HG03064 (cell line): ENCODE measurements at regions not wholly inside any gene's neighbourhood (a gene's known extent, or its start where the extent isn't known, plus 50 kb on each side); places are given as distances from the start of the nearest gene placed in this dataset.
"Not testable (repeated sequence)": the region's sequence is repeated elsewhere in the genome, so short reads cannot be mapped to it uniquely, and the experiment has no call there.

ENCODE experiments used
- ATAC-seq: cut with Tn5 transposase; IDR thresholded peaks from one replicate; pipeline ENCODE4 v1.9.1; 2021; ENCODE audit warnings: low read depth; ENCODE audit not compliant: unreplicated experiment

- no peak for ATAC-seq
These were observed 1126.4 kb downstream of the TBC1D22A start for GRCh38 chr22:47888817-47889216.

GRCh38 chr22:47884775-47885174 is 1122.3 kb downstream of the TBC1D22A start:
- ATAC-seq = no peak

DNA sequence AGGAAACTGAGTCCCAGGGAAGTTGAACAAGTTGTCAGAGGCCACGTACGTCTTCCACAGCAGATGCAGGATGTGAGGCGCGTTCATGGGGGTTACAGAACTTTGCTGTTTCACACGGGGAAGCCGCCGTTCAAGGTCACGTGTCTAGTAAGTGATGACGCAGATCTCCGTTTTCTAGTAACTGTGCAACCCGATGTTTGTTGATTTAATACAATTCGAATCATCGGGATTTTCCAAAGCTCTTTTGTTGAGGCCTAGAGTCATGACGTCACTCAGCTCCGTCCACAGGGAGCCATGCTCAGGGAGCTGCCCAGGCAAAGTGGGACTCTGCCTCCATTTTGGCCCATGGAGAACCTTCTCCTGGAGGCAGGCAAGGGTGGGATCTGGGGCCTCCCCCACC is 1121.8 kb downstream of the TBC1D22A start:
- ATAC-seq = no peak

DNA sequence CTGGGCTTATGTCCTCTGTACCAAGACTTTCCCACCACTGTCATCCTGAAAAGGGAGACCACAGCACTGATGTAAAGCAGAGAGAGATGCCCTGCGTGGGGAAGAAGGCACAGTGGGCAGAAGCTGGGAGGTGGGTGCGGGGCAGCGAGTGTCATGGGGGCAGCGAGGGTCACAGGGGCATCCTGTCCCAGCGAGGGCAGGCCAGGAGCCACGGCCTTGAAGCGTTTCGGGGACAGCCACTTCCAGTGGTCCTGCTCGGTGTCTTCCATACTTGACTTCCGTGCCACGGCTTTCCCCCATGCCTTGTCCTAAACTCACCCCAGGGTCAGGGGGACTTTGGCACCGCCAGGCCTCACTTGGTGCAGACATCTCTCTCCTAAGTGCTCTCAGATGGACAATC is 1121.3 kb downstream of the TBC1D22A start:
- no peak for ATAC-seq

DNA sequence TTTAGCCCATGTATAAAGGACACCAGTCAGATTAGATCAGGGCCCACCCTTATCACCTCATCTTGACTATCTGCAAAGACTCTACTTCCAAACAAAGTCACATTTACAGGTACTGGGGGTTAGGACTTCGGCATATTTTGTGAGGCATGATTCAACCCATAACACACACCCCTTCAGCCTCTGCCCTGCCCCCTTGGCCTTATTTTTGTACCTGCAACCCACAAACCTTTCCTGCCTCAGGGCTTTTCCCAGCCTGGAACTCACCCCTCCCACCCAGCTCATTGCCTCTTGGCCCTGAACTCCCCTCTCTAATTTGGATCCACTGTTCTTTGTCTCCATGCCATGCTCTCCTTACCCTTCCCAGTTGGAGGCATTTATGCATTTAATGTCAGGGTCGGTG is 1116.9 kb downstream of the TBC1D22A start:
- no peak for ATAC-seq

GRCh38 chr22:47878460-47878859 is 1116.0 kb downstream of the TBC1D22A start:
- ATAC-seq = no peak

DNA sequence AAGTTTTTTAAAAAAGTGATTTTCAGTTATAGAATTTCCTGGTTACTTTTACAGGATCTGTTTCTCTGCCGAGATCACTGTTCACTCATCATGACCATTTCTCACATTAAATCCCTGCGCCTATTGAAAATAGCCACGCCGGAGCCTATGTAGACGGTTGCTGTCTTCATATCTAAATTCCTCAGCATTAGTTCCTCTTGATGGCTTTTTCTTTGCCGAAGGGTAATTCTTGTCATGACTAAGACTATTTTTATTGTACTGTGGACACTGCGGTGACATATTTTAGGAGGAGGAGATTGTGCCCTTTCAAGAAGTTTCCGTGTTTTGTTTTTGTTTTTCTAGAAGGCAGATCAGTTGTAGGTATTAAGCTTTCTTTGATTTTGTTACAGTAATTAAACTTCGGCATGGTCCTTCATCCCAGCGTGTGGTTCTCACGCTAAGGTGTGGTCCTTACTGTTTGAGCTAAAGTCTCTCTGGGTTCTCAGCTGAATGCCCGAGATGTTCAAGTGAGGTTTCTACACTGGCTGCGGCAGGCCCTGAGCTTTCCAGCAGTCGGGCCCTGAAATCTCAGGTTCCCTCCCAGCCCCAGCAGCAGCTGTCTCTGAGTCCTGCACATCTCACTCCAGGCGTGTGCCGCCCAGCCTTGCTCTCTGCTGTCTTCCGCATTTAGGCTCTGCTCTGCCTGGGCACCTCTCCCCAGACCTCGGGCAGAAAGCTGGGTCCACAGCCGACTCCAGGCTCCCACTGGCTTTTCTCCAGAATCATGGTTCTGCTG is 1110.5 kb downstream of the TBC1D22A start:
- no peak for ATAC-seq

DNA sequence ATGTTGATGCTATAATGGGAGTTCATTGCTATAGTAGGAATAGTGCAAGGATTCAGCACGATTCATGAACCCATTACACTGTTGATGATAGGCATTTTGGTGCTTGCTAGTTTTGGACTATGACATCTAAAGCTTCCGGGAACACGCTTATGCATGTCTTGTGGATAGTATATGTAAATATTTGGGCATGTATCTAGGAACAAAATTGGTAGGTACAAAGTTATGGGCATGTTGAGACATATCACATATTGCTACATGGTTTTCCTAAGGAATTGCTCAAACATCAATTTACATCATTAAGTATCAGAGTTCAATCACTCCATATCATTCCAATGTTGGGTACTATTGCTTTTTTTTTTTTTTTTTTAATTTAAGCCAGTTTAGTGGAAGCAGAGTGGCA is 1103.2 kb downstream of the TBC1D22A start:
- ATAC-seq = no peak

GRCh38 chr22:47862394-47862793 is 1099.9 kb downstream of the TBC1D22A start:
- ATAC-seq = no peak

DNA sequence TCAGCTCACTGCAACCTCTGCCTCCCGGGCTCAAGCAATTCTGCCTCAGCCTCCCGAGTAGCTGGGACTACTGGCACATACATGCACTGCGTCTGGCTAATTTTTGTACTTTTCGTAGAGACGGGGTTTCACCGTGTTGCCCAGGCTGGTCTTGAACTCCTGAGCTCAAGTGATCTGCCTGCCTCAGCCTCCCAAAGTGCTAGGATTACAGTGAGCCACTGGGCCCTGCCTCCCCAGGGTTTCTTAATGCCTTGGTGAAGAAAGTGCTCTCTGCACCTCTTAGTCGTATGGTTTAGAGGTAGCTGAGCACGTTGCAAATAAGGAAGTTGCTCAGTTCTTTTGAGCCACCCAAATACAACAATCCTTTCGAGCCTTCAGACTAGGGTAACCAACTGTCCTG is 1098.5 kb downstream of the TBC1D22A start:
- ATAC-seq = not testable (repeated sequence)

DNA sequence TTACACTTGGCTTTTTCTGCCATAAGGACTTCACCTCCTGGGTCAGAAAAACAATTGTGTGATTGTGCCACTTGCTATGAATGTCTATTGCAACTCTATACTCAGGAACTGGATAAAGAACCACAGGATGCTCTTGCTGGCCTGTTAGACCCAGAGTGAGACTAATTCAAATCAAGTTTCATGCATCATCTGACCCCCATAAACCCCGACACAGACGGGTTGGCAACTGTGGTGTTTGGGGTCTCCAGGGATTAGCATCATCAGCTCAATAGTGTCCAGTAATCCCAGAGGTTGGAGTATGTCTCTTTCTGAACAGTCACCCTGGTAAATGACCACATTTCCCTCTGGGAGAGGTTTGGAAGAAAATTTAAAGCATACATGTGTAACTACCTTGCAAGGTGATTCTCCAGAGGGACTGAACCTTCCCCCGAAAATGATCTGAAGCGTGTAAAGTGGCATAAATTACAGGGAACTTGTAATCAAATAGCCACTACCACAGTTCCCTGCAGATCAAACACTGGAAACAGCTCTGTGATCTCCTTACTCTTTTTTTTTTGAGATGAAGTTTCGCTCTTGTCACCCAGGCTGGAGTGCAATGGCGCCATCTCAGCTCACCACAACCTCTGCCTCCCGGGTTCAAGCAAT is 1097.6 kb downstream of the TBC1D22A start:
- no peak for ATAC-seq

DNA sequence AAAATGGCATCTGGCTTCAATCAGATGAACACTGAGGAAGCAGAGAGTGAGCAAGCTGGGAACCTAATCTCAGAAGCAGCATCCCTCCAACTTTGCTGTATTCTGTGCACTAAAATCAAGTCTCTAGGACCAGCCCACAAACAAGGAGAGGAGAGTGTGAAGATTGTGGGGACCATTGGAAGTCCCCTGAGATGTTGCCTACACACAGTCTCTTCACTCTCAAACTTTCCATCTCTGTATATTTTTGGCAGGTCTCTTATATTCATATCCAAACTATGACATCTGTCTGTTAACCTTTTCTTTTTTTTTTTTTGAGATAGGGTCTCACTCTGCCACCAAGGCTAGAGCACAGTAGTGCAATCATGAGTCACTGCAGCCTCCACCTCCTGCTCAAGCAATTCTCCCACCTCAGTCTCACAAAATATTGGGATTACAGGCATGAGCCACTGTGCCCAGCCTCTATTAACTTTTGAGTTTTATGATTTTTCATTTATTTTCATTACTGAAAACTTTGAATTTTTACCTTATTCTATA is 1096.4 kb downstream of the TBC1D22A start:
- no peak for ATAC-seq

GRCh38 chr22:47854680-47855079 is 1092.2 kb downstream of the TBC1D22A start:
- no peak for ATAC-seq

DNA sequence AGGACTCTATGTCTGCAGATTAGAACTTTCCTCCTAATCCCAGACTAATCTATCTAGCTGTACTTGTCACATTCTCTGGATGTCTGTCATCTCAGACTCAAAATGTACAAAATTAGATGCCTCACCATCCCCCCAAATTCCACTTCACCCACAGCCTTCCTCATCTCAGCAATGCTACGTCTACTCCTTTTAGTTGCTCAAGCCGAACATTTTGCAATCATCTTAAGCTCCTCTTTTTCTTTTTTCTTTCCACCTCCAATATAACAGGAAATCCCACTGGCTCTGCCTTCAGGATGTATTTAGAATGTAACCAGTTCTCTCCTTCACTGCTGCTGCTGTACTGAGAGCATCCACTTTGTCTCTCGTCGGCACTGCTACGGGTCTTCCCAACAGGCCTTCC is 1091.8 kb downstream of the TBC1D22A start:
- ATAC-seq = no peak

- no peak for ATAC-seq
These were observed 1091.3 kb downstream of the TBC1D22A start for GRCh38 chr22:47853750-47854149.

DNA sequence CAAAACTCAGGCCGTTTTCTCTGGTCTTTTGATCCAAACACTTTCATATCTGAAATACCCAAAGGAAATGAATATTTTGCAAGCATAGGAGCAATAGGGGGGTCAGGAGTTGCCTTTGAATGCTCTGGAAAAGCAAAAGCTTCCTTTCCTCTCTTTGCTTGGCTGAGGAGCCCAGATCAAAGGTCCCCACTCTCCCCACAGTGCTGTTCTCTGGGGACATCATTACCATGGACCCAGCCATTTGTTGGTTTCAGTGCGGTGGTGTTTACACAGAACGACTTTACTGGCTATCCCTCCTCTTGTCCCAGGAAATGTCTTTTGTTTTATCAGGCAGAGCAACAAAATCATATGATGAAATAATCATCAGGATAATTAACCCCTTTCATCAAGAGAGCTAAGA is 1089.1 kb downstream of the TBC1D22A start:
- no peak for ATAC-seq

- ATAC-seq = no peak
These were observed 1088.2 kb downstream of the TBC1D22A start for GRCh38 chr22:47850644-47851151.

DNA sequence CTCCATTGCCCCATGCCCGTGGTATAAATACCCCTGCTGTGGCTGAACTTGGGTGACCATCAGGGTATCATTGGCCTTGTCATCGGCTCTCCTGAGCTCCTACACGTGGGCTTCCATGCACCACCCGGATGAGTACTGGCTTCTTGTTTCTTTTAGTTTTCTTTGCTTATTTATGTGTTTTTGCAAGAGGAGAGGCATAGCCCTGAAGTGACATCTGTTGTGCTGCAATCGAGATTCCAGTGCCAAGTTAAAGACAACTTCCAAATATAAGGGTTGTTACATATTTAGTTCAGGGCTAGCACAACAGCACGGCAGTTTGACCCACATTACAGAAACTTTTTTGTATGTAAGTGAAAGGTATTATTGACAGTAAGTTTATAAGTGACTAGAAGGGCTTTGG is 1087.1 kb downstream of the TBC1D22A start:
- ATAC-seq = no peak

GRCh38 chr22:47848184-47848920 is 1085.9 kb downstream of the TBC1D22A start:
- no peak for ATAC-seq

DNA sequence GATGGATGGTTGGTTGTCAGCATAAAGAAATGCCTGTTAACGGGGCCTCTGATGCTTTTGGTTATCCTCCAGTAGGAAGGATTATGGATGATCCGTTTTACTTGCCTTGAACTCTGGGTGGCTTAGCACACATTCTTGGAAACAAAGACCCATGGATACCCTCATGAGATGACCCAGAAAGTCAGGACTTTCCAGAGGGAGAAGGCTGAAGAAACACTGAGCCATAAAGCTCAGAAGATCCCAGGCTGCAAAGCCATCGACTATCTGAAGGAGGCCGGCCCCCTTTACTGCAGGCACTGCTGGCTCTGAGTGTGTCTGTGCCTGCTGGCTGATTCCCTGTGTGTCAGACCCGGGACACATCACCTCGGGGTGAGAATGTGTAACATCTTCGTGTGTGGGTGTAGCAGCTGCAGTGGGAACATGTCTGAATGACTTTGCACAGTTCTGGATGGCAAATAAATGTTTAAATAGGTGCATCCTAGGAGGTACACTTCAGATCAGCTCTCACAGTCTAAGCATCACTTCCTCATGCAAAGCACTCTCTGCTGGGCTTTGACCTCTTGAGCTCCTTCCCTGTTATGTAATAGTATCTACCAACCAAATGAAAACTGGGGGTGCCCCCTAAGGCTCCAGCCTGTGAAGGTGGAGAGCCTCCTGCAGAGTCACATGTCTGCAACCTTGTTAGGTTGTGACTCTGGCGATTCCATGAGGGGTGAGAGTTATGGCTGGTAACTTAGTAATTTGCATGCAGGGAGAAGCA is 1084.9 kb downstream of the TBC1D22A start:
- ATAC-seq = no peak
